GM18505 (cell line): ENCODE measurements at regions not wholly inside any gene's neighbourhood (a gene's known extent, or its start where the extent isn't known, plus 50 kb on each side); places are given as distances from the start of the nearest gene placed in this dataset.

ENCODE experiments used
- ATAC-seq: cut with Tn5 transposase; IDR thresholded peaks from one replicate; pipeline ENCODE4 v1.9.1; 2021; ENCODE audit not compliant: unreplicated experiment
- POLR2A ChIP-seq: IDR thresholded peaks from 4 replicates; pipeline ENCODE4 v1.6.1; 2011; ENCODE audit warnings: borderline replicate concordance; ENCODE audit not compliant: insufficient read depth, insufficient read length; ENCODE audit errors: extremely low read depth

- no peak for TF ChIP-seq POLR2A
- ATAC-seq = no peak
These were observed 303.9 kb downstream of the IRF8 start for GRCh38 chr16:86202760-86203426.

- no peak for TF ChIP-seq POLR2A
These were observed 304.8 kb downstream of the IRF8 start for GRCh38 chr16:86203557-86204275.

GRCh38 chr16:86205521-86206245, 304.6 kb upstream of the FOXF1 start:
- ATAC-seq = no peak

More at GRCh38 chr16:86203557-86204275, 304.8 kb downstream of the IRF8 start:
- no peak for ATAC-seq

GRCh38 chr16:86207350-86207749, 303.0 kb upstream of the FOXF1 start:
- TF ChIP-seq POLR2A = no peak
- no peak for ATAC-seq

More at GRCh38 chr16:86205521-86206245, 304.6 kb upstream of the FOXF1 start:
- no peak for TF ChIP-seq POLR2A

- TF ChIP-seq POLR2A = no peak
- no peak for ATAC-seq
These were observed 301.1 kb upstream of the FOXF1 start for GRCh38 chr16:86209202-86209601.

- no peak for ATAC-seq
- TF ChIP-seq POLR2A = no peak
These were observed 299.7 kb upstream of the FOXF1 start for GRCh38 chr16:86210403-86211193.

GRCh38 chr16:86211265-86211664, 299.1 kb upstream of the FOXF1 start:
- TF ChIP-seq POLR2A = no peak
- ATAC-seq = no peak

GRCh38 chr16:86211800-86212199, 298.5 kb upstream of the FOXF1 start:
- no peak for TF ChIP-seq POLR2A

GRCh38 chr16:86212706-86213436, 297.5 kb upstream of the FOXF1 start:
- ATAC-seq = no peak
- TF ChIP-seq POLR2A = no peak

More at GRCh38 chr16:86211800-86212199, 298.5 kb upstream of the FOXF1 start:
- no peak for ATAC-seq

GRCh38 chr16:86213437-86214205, 296.7 kb upstream of the FOXF1 start:
- no peak for ATAC-seq
- no peak for TF ChIP-seq POLR2A

GRCh38 chr16:86214326-86215232, 295.7 kb upstream of the FOXF1 start:
- no peak for ATAC-seq
- no peak for TF ChIP-seq POLR2A
